GM12878 (cell line): ENCODE measurements at regions not wholly inside any gene's neighbourhood (a gene's known extent, or its start where the extent isn't known, plus 50 kb on each side); places are given as distances from the start of the nearest gene placed in this dataset.

Source experiments
- ATAC-seq: fragments of 200-7000 bp; cut with Tn5 transposase; 3 replicates; pipeline ENCODE4 v1.9.1; 2020; ENCODE audit warnings: mild to moderate bottlenecking, moderate library complexity
- BruUV-seq: library from RNA; stranded (reverse); fragments of 400-500 nt; replicated peaks from 2 replicates; lab custom pipeline; 2021; lab: Mats Ljungman, UMichigan
- CTCF ChIA-PET: fragments of 300-600 bp; sonication (Branson Sonifier 250); formaldehyde crosslinking; extraction: SDS; loops from one replicate; lab custom pipeline; 2021; ENCODE audit warnings: inconsistent platforms; lab: Yijun Ruan, JAX
- POLR2A ChIA-PET: fragments of 350-600 bp; formaldehyde crosslinking; extraction: SDS; loops from one replicate; lab custom pipeline; 2021; ENCODE audit warnings: inconsistent platforms; lab: Charles Lee
- RAD21 ChIA-PET: fragments of 300-600 bp; sonication (Branson Sonifier 250); formaldehyde crosslinking; loops from one replicate; lab custom pipeline; 2023; ENCODE audit warnings: antibody characterized with exemption; ENCODE audit not compliant: unreplicated experiment; lab: Charles Lee
- SMC1A ChIA-PET: fragments of 300-600 bp; sonication (Branson Sonifier 250); formaldehyde crosslinking; loops from one replicate; lab custom pipeline; 2023; ENCODE audit not compliant: unreplicated experiment, uncharacterized antibody; lab: Charles Lee
- DNase-seq: peaks from one replicate; pipeline ENCODE4 v3.0.0-alpha.2; 2011; ENCODE audit warnings: low read depth, low spot score
- FAIRE-seq: peaks from 3 replicates; lab custom pipeline; 2011; peaks lifted over from hg19 to GRCh38; lab: Jason Lieb, UNC
- H2AFZ ChIP-seq: 2 replicates; pipeline ENCODE4 v1.6.0; 2011; ENCODE audit warnings: low read depth, low read length, control low read depth; ENCODE audit not compliant: control insufficient read depth
- H3K27ac ChIP-seq: 2 replicates; pipeline ENCODE4 v1.5.1; 2011; ENCODE audit warnings: control low read depth; ENCODE audit not compliant: control insufficient read depth, insufficient read depth
- H3K27me3 ChIP-seq, 2 experiments: replicated peaks in 1 of 2; 2 replicates each; pipeline versions ENCODE4 v1.6.0 to v1.6.1; 2011; ENCODE audit warnings: low read length in 1 of 2; ENCODE audit not compliant: control insufficient read depth in 2 of 2, insufficient read depth in 2 of 2
- H3K36me3 ChIP-seq, 2 experiments: 2 replicates each; pipeline ENCODE4 v1.5.1; 2011; ENCODE audit warnings: low read length in 1 of 2; ENCODE audit not compliant: control insufficient read depth in 2 of 2, insufficient read depth in 2 of 2
- H3K4me1 ChIP-seq: 2 replicates; pipeline ENCODE4 v1.6.1; 2011; ENCODE audit warnings: mild to moderate bottlenecking, low read length, moderate library complexity, mixed read lengths; ENCODE audit not compliant: control insufficient read depth, insufficient read depth
- H3K4me2 ChIP-seq: 2 replicates; pipeline ENCODE4 v1.6.0; 2011; ENCODE audit warnings: control low read depth; ENCODE audit not compliant: control insufficient read depth, insufficient read depth
- H3K4me3 ChIP-seq: fragments of 200-600 bp; sonication (generic); 2 replicates; pipeline ENCODE4 v1.5.1; 2016
- H3K79me2 ChIP-seq: 2 replicates; pipeline ENCODE4 v1.6.0; 2011; ENCODE audit warnings: low read length; ENCODE audit not compliant: control insufficient read depth, insufficient read depth
- H3K9ac ChIP-seq: 2 replicates; pipeline ENCODE4 v1.8.0; 2011; ENCODE audit warnings: low read length, control low read depth, mixed read lengths; ENCODE audit not compliant: control insufficient read depth, insufficient read depth
- H3K9me3 ChIP-seq: replicated peaks from 3 replicates; pipeline ENCODE4 v1.5.1; 2011; ENCODE audit warnings: mild to moderate bottlenecking, low read length; ENCODE audit not compliant: control insufficient read depth, insufficient read depth
- H4K20me1 ChIP-seq: 2 replicates; pipeline ENCODE4 v1.6.0; 2011; ENCODE audit not compliant: control insufficient read depth, insufficient read depth
- ASH2L ChIP-seq: fragments of 300-600, 200-600 bp; sonication (generic); IDR thresholded peaks from 2 replicates; pipeline ENCODE4 v1.6.1; 2017; ENCODE audit warnings: low read depth, mild to moderate bottlenecking, borderline replicate concordance
- BCLAF1 ChIP-seq: fragments of 450-650 bp; IDR thresholded peaks from 2 replicates; pipeline ENCODE4 v1.6.1; 2017; ENCODE audit warnings: antibody characterized with exemption, mild to moderate bottlenecking, moderate library complexity
- CHD1 ChIP-seq: IDR thresholded peaks from 2 replicates; pipeline ENCODE4 v1.6.1; 2012; ENCODE audit warnings: low read depth, low read length, improper control_type of control experiment
- CHD2 ChIP-seq: IDR thresholded peaks from 2 replicates; pipeline ENCODE4 v1.6.1; 2011; ENCODE audit warnings: low read depth, low read length, improper control_type of control experiment, borderline replicate concordance
- FOXM1 ChIP-seq: IDR thresholded peaks from 2 replicates; pipeline ENCODE4 v1.6.1; 2012; ENCODE audit warnings: low read depth, mild to moderate bottlenecking, inconsistent platforms, low read length, moderate library complexity
- GABPA ChIP-seq: IDR thresholded peaks from 2 replicates; pipeline ENCODE4 v1.6.1; 2014; ENCODE audit warnings: antibody characterized with exemption, low read depth, mild to moderate bottlenecking, inconsistent platforms
- GATAD2B ChIP-seq: fragments of 450-650 bp; conservative IDR thresholded peaks from 2 replicates; pipeline ENCODE4 v1.6.1; 2017; ENCODE audit warnings: low read depth, mild to moderate bottlenecking, moderate library complexity
- JUNB ChIP-seq: IDR thresholded peaks from 2 replicates; pipeline ENCODE4 v1.6.1; 2016; ENCODE audit warnings: antibody characterized with exemption, mild to moderate bottlenecking
- MTA3 ChIP-seq: IDR thresholded peaks from 2 replicates; pipeline ENCODE4 v1.6.1; 2012; ENCODE audit warnings: low read length, inconsistent platforms, borderline replicate concordance
- MXI1 ChIP-seq: fragments of 150-350 bp; IDR thresholded peaks from 2 replicates; pipeline ENCODE4 v1.6.1; 2011; ENCODE audit warnings: low read depth, mild to moderate bottlenecking, inconsistent platforms, low read length, improper control_type of control experiment
- RAD21 ChIP-seq: IDR thresholded peaks from 2 replicates; pipeline ENCODE4 v1.6.1; 2011; ENCODE audit warnings: mild to moderate bottlenecking, low read depth, low read length, moderate library complexity; ENCODE audit not compliant: insufficient read depth
- SPI1 ChIP-seq: IDR thresholded peaks from 2 replicates; pipeline ENCODE4 v1.6.1; 2011; ENCODE audit warnings: low read depth, mild to moderate bottlenecking, low read length, moderate library complexity, borderline replicate concordance; ENCODE audit not compliant: insufficient read depth
- USF2 ChIP-seq: IDR thresholded peaks from 2 replicates; pipeline ENCODE4 v1.6.1; 2011; ENCODE audit warnings: low read depth, low read length, improper control_type of control experiment, borderline replicate concordance
- ZNF592 ChIP-seq: fragments of 450-650 bp; IDR thresholded peaks from 2 replicates; pipeline ENCODE4 v1.6.1; 2017; ENCODE audit warnings: mild to moderate bottlenecking, moderate library complexity
- ZNF622 ChIP-seq: fragments of 450-650 bp; IDR thresholded peaks from 2 replicates; pipeline ENCODE4 v1.6.1; 2017; ENCODE audit warnings: mild to moderate bottlenecking, inconsistent platforms
- WGBS: methylation state at CpG from one replicate; pipeline ENCODE4 v1.1.6; 2016; ENCODE audit warnings: low lambda C conversion rate; ENCODE audit not compliant: insufficient replicate concordance, insufficient coverage; ENCODE audit errors: missing lambda C conversion rate; 5-methylcytosine and 5-hydroxymethylcytosine counted together
- in situ Hi-C: fragments of 300-500 bp; cut with MboI; formaldehyde crosslinking; loops from 9 replicates; pipeline ENCODE4 v1.14.3; 2018; ENCODE audit warnings: mixed read lengths
- intact Hi-C: fragments of 100-400 bp; cut with micrococcal nuclease; formaldehyde crosslinking; loops from one replicate; pipeline ENCODE4 v1.14.2; 2022; ENCODE audit not compliant: unreplicated experiment
- TF ChIP-seq, protein P1 (sequence below): fragments of 450-650 bp; IDR thresholded peaks from 2 replicates; pipeline ENCODE4 v1.6.1; 2016; ENCODE audit warnings: mild to moderate bottlenecking

DNA sequence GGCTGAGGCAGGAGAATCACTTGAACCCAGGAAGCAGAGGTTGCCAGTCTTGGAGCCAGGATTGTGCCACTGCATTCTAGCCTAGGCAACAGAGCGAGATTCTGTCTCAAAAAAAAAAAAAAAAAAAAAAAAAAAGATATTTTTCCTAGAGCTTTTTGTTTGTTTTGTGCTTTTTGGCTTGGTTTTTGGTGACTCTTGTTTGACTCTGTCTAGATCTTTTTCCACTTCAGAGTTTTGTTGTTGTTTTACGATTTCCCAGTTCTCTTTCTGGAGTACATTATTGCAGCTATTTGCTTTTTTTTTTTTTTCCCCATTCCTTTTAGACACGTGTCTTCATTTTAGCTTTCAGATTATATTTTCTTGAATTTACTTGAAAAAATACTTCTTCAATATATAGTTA is 67.0 kb upstream of the AKAP12 start:
- in situ Hi-C loops (no loop called here), intact Hi-C loops (no loop called here)
- Histone ChIP-seq H3K27me3 (no peaks in the 10 kb centered on the region; a peak in 1 of 4 replicates), H3K9me3 (no peaks in the 10 kb centered on the region), H4K20me1 (no peaks in the 10 kb centered on the region), H3K9ac (no peak overlapping the region), H3K4me2 (no peak overlapping the region), H3K4me1 (no peaks in the 10 kb centered on the region), H2AFZ (no peak overlapping the region), H3K4me3 (no peak overlapping the region), H3K27ac (no peak overlapping the region), H3K36me3 (no peaks in the 10 kb centered on the region), H3K79me2 (no peaks in the 10 kb centered on the region)
- no peak for FAIRE-seq
- RAD21 ChIA-PET, result no interaction called here
- no peak for DNase-seq
- SMC1A ChIA-PET, result interaction anchor here (0.6 kb wide), 1 partner anchor 163 kb away, joined by 5 read pairs; no protein-coding TSS in a partner anchor
- CTCF ChIA-PET, result interaction anchor here (0.6 kb wide), 1 partner anchor 151 kb away, joined by 3 read pairs; no protein-coding TSS in a partner anchor
- WGBS, result 33% methylated on average over 3 of the region's 3 CpGs
- POLR2A ChIA-PET, result no interaction called here
- BruUV-seq, result no TSS peak
- ATAC-seq, result no peak
- no peak for TF ChIP-seq ZNF622
- no peak for TF ChIP-seq BCLAF1
- no peak for TF ChIP-seq MXI1
- TF ChIP-seq, protein P1, sequence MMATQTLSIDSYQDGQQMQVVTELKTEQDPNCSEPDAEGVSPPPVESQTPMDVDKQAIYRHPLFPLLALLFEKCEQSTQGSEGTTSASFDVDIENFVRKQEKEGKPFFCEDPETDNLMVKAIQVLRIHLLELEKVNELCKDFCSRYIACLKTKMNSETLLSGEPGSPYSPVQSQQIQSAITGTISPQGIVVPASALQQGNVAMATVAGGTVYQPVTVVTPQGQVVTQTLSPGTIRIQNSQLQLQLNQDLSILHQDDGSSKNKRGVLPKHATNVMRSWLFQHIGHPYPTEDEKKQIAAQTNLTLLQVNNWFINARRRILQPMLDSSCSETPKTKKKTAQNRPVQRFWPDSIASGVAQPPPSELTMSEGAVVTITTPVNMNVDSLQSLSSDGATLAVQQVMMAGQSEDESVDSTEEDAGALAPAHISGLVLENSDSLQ, result no peak
- no peak for TF ChIP-seq MTA3
- TF ChIP-seq CHD2, result no peak
- no peak for TF ChIP-seq USF2
- no peak for TF ChIP-seq JUNB
- TF ChIP-seq ASH2L, result no peak
- TF ChIP-seq ZNF592, result no peak
- no peak for TF ChIP-seq SPI1
- TF ChIP-seq FOXM1, result no peak
- no peak for TF ChIP-seq GATAD2B
- no peak for TF ChIP-seq GABPA
- no peak for TF ChIP-seq CHD1
- TF ChIP-seq RAD21, result no peak
